ENCODE measurements at regions not wholly inside any gene's neighbourhood (a gene's known extent, or its start where the extent isn't known, plus 50 kb on each side); places are given as distances from the start of the nearest gene placed in this dataset.
"Not testable (repeated sequence)": the region's sequence is repeated elsewhere in the genome, so short reads cannot be mapped to it uniquely, and the experiment has no call there.

GRCh38 chr7:70846208-70846607 lies 285.7 kb upstream of the GALNT17 start:
- no peak for DNase-seq

GRCh38 chr7:70849580-70850235 lies 282.2 kb upstream of the GALNT17 start:
- DNase-seq = no peak

DNA sequence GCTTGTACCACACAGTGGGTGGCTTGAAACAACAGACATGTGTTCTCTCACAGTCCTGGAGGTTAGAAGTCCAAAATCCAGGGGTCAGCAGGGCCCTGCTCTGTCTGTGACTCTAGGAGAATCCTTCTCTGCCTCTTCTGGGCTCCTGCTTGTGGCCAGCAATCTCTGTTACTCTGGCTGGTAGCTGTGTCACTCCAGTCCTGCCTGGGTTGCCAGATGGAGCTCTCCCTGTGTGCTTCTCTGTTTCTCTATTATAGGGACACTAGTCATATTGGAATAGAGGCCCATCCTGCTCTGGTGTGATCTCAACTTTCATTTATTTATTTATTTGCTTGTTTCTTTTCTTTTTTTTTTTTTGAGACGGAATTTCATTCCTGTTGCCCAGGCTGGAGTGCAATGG lies 276.6 kb upstream of the GALNT17 start:
- no peak for DNase-seq

DNA sequence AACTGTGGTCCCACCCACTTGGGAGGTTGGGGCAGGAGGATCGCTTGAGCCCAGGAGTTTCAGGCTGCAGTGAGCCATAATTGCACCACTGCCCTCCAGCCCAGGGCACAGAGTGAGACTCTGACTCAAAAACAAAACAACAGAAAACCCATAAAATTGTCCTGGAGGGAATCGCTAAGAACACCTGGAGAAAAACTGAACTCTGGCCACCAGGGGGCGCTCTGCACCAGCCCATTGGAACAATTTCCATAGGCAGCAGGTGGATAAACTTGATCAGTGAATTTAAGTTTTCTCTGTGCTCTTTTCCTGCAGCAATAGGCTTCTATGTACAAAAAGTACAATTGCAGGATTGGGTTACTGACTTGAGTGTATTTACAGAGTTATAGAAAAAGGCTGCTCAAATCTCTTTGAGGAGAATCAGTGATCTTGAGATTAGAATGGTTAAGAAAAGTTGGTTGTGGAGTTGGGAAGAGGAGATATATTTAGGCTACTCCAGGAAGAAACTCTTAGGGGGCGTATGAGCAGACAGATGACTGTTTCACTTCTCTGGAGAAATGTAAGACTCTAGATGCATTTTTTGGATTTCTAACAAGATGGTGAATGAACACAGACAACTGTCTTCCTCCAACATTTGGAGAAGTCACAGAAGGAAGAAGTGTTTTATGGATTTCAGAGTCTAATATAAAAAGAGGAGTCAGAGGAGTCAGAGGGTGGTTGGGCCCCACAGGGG lies 274.9 kb upstream of the GALNT17 start:
- DNase-seq = peak; percentile 69

GRCh38 chr7:70857793-70858545 lies 274.0 kb upstream of the GALNT17 start:
- no peak for DNase-seq

GRCh38 chr7:70867513-70867912 lies 264.4 kb upstream of the GALNT17 start:
- DNase-seq = no peak

DNA sequence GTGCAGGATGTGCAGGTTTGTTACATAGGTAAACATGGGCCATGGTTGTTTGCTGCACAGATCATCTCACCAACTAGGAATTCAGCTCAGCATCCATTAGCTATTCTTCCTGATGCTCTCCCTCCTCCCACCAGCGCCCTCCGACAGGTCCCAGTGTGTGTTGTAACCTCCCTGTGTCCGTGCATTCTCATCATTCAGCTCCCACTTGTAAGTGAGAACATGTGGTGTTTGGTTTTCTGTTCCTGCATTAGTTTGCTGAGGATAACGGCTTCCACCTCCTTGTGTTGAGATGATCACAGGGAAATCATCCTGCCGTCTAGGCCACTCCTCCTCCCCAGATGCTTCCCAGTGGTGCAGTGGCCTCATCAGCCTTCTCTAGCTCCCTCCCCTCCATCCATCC lies 261.6 kb upstream of the GALNT17 start:
- no peak for DNase-seq

- no peak for DNase-seq
Observed at GRCh38 chr7:70872188-70872587, 259.8 kb upstream of the GALNT17 start.

DNA sequence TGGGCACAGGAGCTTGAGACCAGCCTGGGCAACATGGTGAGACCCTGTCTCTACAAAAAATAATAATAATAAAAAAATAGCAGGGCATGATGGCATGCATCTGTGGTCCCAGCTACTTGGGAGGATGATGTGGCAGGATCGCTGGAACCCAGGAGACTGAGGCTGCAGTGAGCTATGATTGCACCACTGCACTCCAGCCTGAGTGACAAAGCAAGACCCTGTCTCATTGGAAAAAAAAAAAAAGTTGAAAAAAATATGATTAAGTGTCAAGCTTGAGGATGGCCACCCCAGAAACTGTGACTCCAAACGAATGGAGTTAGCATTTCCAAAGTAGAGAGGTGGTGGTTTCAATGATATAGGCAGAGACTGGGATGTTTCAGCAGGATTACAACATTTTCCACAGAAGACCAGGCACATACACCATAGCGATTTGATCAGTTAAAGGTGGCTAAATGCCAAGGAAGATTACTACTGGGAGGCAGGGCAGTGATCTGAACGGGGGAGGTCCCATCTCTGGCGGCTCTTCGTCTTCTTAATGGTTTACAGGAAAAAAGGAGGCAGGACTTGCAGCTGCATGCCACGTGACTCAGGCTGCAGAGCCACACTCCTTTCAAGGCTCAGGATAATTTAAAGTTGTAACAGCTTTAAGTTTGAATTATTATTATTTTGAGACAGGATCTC lies 250.6 kb upstream of the GALNT17 start:
- no peak for DNase-seq

- DNase-seq = no peak
Observed at GRCh38 chr7:70883750-70884439, 248.0 kb upstream of the GALNT17 start.

- DNase-seq = no peak
Observed at GRCh38 chr7:70884440-70884764, 247.5 kb upstream of the GALNT17 start.

GRCh38 chr7:70884809-70885208 lies 247.1 kb upstream of the GALNT17 start:
- DNase-seq = no peak

DNA sequence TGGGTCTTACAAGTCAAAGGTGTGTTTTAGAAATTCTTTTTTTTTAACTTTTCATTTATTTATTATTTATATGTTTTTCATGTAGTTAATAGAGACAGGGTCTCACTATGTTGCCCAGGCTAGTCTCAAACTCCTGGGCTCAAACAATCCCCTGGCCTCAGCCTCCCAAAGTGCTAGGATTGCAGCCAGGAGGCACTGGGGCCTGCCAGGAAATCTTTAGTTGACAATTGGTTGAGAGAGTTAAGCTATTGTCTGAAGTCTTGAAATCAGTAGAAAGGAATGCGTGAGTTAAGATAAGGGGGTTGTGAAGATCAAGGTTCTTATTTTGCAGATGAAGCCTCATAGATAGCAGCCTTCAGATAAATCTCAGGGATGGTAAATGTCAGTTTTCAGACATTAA lies 245.4 kb upstream of the GALNT17 start:
- no peak for DNase-seq

- no peak for DNase-seq
Observed at GRCh38 chr7:70887186-70887585, 244.8 kb upstream of the GALNT17 start.

GRCh38 chr7:70890147-70890969 lies 241.6 kb upstream of the GALNT17 start:
- no peak for DNase-seq

DNA sequence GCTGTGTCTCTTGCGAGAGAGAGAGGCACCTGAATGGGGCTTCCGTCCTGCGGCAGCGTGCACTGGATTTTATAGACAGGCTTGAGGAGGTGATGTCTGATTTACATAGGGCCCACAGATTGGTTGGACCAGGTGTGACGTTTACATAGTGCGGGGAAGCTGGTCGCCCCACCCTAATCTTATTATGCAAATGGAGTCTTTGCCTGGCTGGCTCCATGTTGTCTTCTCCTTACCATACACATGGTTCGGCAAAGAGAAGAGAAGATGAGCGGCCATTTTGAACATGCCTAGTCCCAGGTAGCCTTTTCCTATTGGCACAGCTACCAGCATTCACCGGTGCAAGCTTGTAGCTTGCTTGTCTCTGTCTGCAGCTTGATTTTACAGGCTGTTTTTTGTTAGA lies 238.5 kb upstream of the GALNT17 start:
- no peak for DNase-seq

GRCh38 chr7:70893971-70894715 lies 237.8 kb upstream of the GALNT17 start:
- DNase-seq = no peak

DNA sequence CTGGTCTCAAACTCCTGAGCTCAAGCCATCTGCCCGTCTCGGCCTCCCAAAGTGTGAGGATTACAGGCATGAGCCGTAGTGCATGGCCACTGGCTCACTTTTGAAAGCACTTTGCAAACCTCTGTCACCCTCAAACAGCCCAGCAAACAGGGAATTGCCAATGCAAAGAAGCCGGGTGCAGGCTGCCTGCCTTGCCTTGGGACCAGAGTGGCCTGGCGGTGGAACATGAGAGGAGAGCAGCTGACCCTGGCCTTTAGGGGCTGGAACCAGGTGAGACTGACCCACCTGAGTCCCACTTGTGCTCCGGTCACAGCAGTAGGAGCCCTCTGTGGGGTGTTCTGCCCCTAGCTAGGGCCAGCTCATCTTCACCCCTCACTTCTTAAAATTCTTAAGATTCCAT lies 237.1 kb upstream of the GALNT17 start:
- DNase-seq = no peak

- not testable (repeated sequence) for DNase-seq
Observed at GRCh38 chr7:70895337-70896200, 236.4 kb upstream of the GALNT17 start.
